SK-N-MC (cell line): ENCODE measurements at regions not wholly inside any gene's neighbourhood (a gene's known extent, or its start where the extent isn't known, plus 50 kb on each side); places are given as distances from the start of the nearest gene placed in this dataset.

ENCODE experiments used
- EZH2 ChIP-seq: fragments of 200-600 bp; sonication (generic); IDR thresholded peaks from one replicate; pipeline ENCODE4 v1.6.1; 2017; ENCODE audit warnings: antibody characterized with exemption
- FOXP2 ChIP-seq: optimal IDR thresholded peaks from 2 replicates; pipeline ENCODE3; 2011; ENCODE audit warnings: mild to moderate bottlenecking, moderate library complexity; ENCODE audit not compliant: insufficient read depth; ENCODE audit errors: extremely low read length, control extremely low read depth
- POLR2AphosphoS5 ChIP-seq: IDR thresholded peaks from 2 replicates; pipeline ENCODE4 v1.6.1; 2012; ENCODE audit warnings: mild to moderate bottlenecking, low read depth, low read length, borderline replicate concordance

GRCh38 chr1:87638636-87639035 lies 310.0 kb downstream of the LMO4 start:
- TF ChIP-seq EZH2: no peak
- TF ChIP-seq POLR2AphosphoS5: no peak
- no peak for TF ChIP-seq FOXP2
